Neuronal stem cell (in vitro differentiated cells): ENCODE measurements at regions not wholly inside any gene's neighbourhood (a gene's known extent, or its start where the extent isn't known, plus 50 kb on each side); places are given as distances from the start of the nearest gene placed in this dataset.
A peak's percentile ranks its signal among the peaks of the same experiment; 100 is the strongest.
"Not testable (repeated sequence)": the region's sequence is repeated elsewhere in the genome, so short reads cannot be mapped to it uniquely, and the experiment has no call there.

Source experiments
- DNase-seq: peaks from one replicate; pipeline ENCODE4 v3.0.0-alpha.2; 2013; ENCODE audit warnings: low spot score
- H2AFZ ChIP-seq: one replicate; pipeline ENCODE4 v1.6.1; 2013; ENCODE audit warnings: mild to moderate bottlenecking, low read length, inconsistent platforms
- H2AK5ac ChIP-seq: 2 replicates; pipeline ENCODE4 v1.6.1; 2013; ENCODE audit warnings: low read depth, mild to moderate bottlenecking, inconsistent platforms, low read length, moderate library complexity, mixed read lengths
- H2BK120ac ChIP-seq: 2 replicates; pipeline ENCODE4 v1.6.1; 2013; ENCODE audit warnings: low read depth, mild to moderate bottlenecking, inconsistent platforms, low read length, moderate library complexity, mixed read lengths
- H2BK12ac ChIP-seq: one replicate; pipeline ENCODE4 v1.6.1; 2013; ENCODE audit warnings: low read length, inconsistent platforms
- H2BK15ac ChIP-seq: 2 replicates; pipeline ENCODE4 v1.6.1; 2013; ENCODE audit warnings: mild to moderate bottlenecking, low read length, inconsistent platforms, mixed read lengths
- H2BK5ac ChIP-seq: one replicate; pipeline ENCODE4 v1.6.1; 2013; ENCODE audit warnings: inconsistent platforms, mild to moderate bottlenecking, low read length, moderate library complexity
- H3K14ac ChIP-seq: one replicate; pipeline ENCODE4 v1.6.1; 2013; ENCODE audit warnings: low read length, inconsistent platforms
- H3K18ac ChIP-seq: 2 replicates; pipeline ENCODE4 v1.6.1; 2013; ENCODE audit warnings: low read length, inconsistent platforms
- H3K23ac ChIP-seq: 2 replicates; pipeline ENCODE4 v1.6.1; 2013; ENCODE audit warnings: low read depth, mild to moderate bottlenecking, mixed read lengths, low read length, inconsistent platforms; ENCODE audit not compliant: poor library complexity
- H3K27ac ChIP-seq: replicated peaks from 3 replicates; pipeline ENCODE4 v1.5.1; 2013; ENCODE audit warnings: low read length, inconsistent platforms
- H3K27me3 ChIP-seq, 3 experiments: 2 replicates each; pipeline ENCODE4 v1.6.1; 2013; ENCODE audit warnings: low read length in 3 of 3, mild to moderate bottlenecking in 2 of 3, inconsistent platforms in 1 of 3, low read depth in 1 of 3, mixed read lengths in 1 of 3, moderate library complexity in 1 of 3; ENCODE audit not compliant: control insufficient read depth in 3 of 3, insufficient read depth in 3 of 3
- H3K36me3 ChIP-seq, 2 donors: replicated peaks in 1 of 2; 2 replicates each; pipeline ENCODE4 v1.6.1; 2013; ENCODE audit warnings: low read length in 2 of 2; ENCODE audit not compliant: control insufficient read depth in 2 of 2, insufficient read depth in 2 of 2
- H3K4ac ChIP-seq: 2 replicates; pipeline ENCODE4 v1.6.1; 2013; ENCODE audit warnings: inconsistent platforms, mild to moderate bottlenecking, low read length, moderate library complexity
- H3K4me1 ChIP-seq, 2 donors: 1 replicate in 1 of 2; 2 replicates in 1 of 2; pipeline ENCODE4 v1.6.1; 2013; ENCODE audit warnings: low read length in 2 of 2, low read depth in 1 of 2; ENCODE audit not compliant: control insufficient read depth in 2 of 2, insufficient read depth in 1 of 2
- H3K4me2 ChIP-seq: one replicate; pipeline ENCODE4 v1.6.1; 2013; ENCODE audit warnings: mild to moderate bottlenecking, low read length, inconsistent platforms; ENCODE audit not compliant: insufficient read depth, poor library complexity, severe bottlenecking
- H3K4me3 ChIP-seq, 2 donors: 2 replicates each; pipeline ENCODE4 v1.5.1; 2013; ENCODE audit warnings: low read length in 2 of 2, mild to moderate bottlenecking in 2 of 2, inconsistent platforms in 1 of 2, moderate library complexity in 1 of 2
- H3K79me1 ChIP-seq: one replicate; pipeline ENCODE4 v1.6.1; 2013; ENCODE audit warnings: low read depth, mild to moderate bottlenecking, inconsistent platforms, low read length, moderate library complexity
- H3K9ac ChIP-seq: one replicate; pipeline ENCODE4 v1.6.1; 2013; ENCODE audit warnings: mild to moderate bottlenecking, low read depth, low read length, inconsistent platforms; ENCODE audit not compliant: poor library complexity
- H3K9me3 ChIP-seq, 2 donors: replicated peaks in 1 of 2; 2 replicates each; pipeline versions ENCODE3 to v1.6.1; 2013; ENCODE audit warnings: low read length in 2 of 2, mild to moderate bottlenecking in 2 of 2, inconsistent platforms in 1 of 2, low read depth in 1 of 2, mixed read lengths in 1 of 2, moderate library complexity in 1 of 2; ENCODE audit not compliant: control insufficient read depth in 2 of 2, insufficient read depth in 1 of 2
- H4K8ac ChIP-seq: one replicate; pipeline ENCODE4 v1.6.1; 2013; ENCODE audit warnings: low read depth, mild to moderate bottlenecking, inconsistent platforms, low read length, moderate library complexity
- H4K91ac ChIP-seq: one replicate; pipeline ENCODE4 v1.6.1; 2013; ENCODE audit warnings: low read length, low read depth, mild to moderate bottlenecking, inconsistent platforms; ENCODE audit not compliant: poor library complexity
- WGBS, 2 donors: extraction: QIAGEN DNeasy Blood & Tissue Kit; methylation state at CpG; one replicate each; pipeline ENCODE4 v1.1.7; 2013; ENCODE audit warnings: missing lambda C conversion rate in 2 of 2, mixed read lengths in 1 of 2; ENCODE audit not compliant: insufficient read length in 2 of 2, insufficient replicate concordance in 1 of 2; ENCODE audit errors: extremely low coverage in 2 of 2; 5-methylcytosine and 5-hydroxymethylcytosine counted together

- H3K27me3 ChIP-seq, H3K4me1 ChIP-seq, H3K36me3 ChIP-seq, H3K4me3 ChIP-seq, H3K4ac ChIP-seq, H3K27ac ChIP-seq, H3K23ac ChIP-seq, H2BK120ac ChIP-seq, H2BK15ac ChIP-seq, H2BK5ac ChIP-seq, H4K91ac ChIP-seq, H3K4me2 ChIP-seq, DNase-seq, H3K9ac ChIP-seq, H2AFZ ChIP-seq, H2AK5ac ChIP-seq, H3K9me3 ChIP-seq, H3K79me1 ChIP-seq, H4K8ac ChIP-seq, H2BK12ac ChIP-seq, H3K14ac ChIP-seq: not testable (repeated sequence)
- H3K18ac ChIP-seq: peak overlapping the region; percentile 28
- no CpG with 5 or more reads among the region's 32 CpGs for WGBS, 2 donors
Observed at GRCh38 chr15:77896147-77897112, 181.1 kb downstream of the TBC1D2B start.

GRCh38 chr15:77895742-77896141 is 181.8 kb downstream of the TBC1D2B start:
- Histone ChIP-seq H4K91ac (no peak overlapping the region), H3K4ac (no peak overlapping the region), H2BK5ac (no peak overlapping the region), H2AFZ (no peak overlapping the region), H3K14ac (no peak overlapping the region), H4K8ac (no peak overlapping the region), H3K9me3 (no peaks in the 10 kb centered on the region), H2BK120ac (no peak overlapping the region), H3K4me3 (no peak overlapping the region), H3K9ac (no peak overlapping the region), H2BK12ac (no peak overlapping the region), H3K36me3 (no peaks in the 10 kb centered on the region), H3K79me1 (no peaks in the 10 kb centered on the region), H3K27me3 (no peaks in the 10 kb centered on the region), H3K4me2 (no peak overlapping the region), H3K27ac (no peak overlapping the region), H2BK15ac (no peak overlapping the region), H3K4me1 (no peaks in the 10 kb centered on the region), H3K23ac (no peak overlapping the region), H2AK5ac (no peak overlapping the region), H3K18ac (no peak overlapping the region)
- no peak for DNase-seq
- WGBS, 2 donors: no CpG with 5 or more reads among the region's 3 CpGs

GRCh38 chr15:77895145-77895544 is 182.4 kb downstream of the TBC1D2B start:
- H2AFZ ChIP-seq, H3K4me1 ChIP-seq, H3K79me1 ChIP-seq, H2BK5ac ChIP-seq, H3K9ac ChIP-seq, H3K18ac ChIP-seq, H2AK5ac ChIP-seq, H3K23ac ChIP-seq, H2BK12ac ChIP-seq, H3K9me3 ChIP-seq, H4K91ac ChIP-seq, H3K27me3 ChIP-seq, H3K4me3 ChIP-seq, H3K4ac ChIP-seq, H3K14ac ChIP-seq, H4K8ac ChIP-seq, H3K36me3 ChIP-seq, DNase-seq, H2BK15ac ChIP-seq, H3K27ac ChIP-seq, H2BK120ac ChIP-seq, H3K4me2 ChIP-seq: not testable (repeated sequence)
- WGBS, 2 donors: no CpG with 5 or more reads among the region's 4 CpGs

- not testable (repeated sequence) for H2BK15ac ChIP-seq, H3K9me3 ChIP-seq, H4K91ac ChIP-seq, H3K36me3 ChIP-seq, H4K8ac ChIP-seq, H2BK120ac ChIP-seq, H3K27ac ChIP-seq, H3K4me2 ChIP-seq, H3K9ac ChIP-seq, H2BK12ac ChIP-seq, H3K4me1 ChIP-seq, H2BK5ac ChIP-seq, H3K4me3 ChIP-seq, H3K27me3 ChIP-seq, DNase-seq, H2AFZ ChIP-seq, H3K4ac ChIP-seq, H3K79me1 ChIP-seq
- H3K14ac ChIP-seq: peak overlapping the region; percentile 89
- no CpG with 5 or more reads among the region's 52 CpGs for WGBS, 2 donors
- peak overlapping the region; percentile 55 for H3K23ac ChIP-seq
- H3K18ac ChIP-seq: peak overlapping the region; percentile 38
- peak overlapping the region; percentile 60 for H2AK5ac ChIP-seq
Observed at GRCh38 chr15:77893671-77894640, 183.6 kb downstream of the TBC1D2B start.
